Activated CD8-positive, alpha-beta T cell treated with anti-CD3 and anti-CD28 coated beads, Interleukin-2, amount 10 ng/mL, durations not matched to agents 7 days and 5 days (primary cell): ENCODE measurements at regions not wholly inside any gene's neighbourhood (a gene's known extent, or its start where the extent isn't known, plus 50 kb on each side); places are given as distances from the start of the nearest gene placed in this dataset.

Experiments
- ATAC-seq: fragments of 150-1000 bp; cut with Tn5 transposase; one replicate; pipeline ENCODE4 v1.10.0; 2021; ENCODE audit warnings: moderate library complexity
- CTCF ChIA-PET: fragments of 350-600 bp; sonication (Branson Sonifier 250); formaldehyde crosslinking; loops from one replicate; lab custom pipeline; 2021; ENCODE audit warnings: antibody characterized with exemption; lab: Charles Lee
- POLR2A ChIA-PET: fragments of 350-600 bp; sonication (Branson Sonifier 250); formaldehyde crosslinking; loops from one replicate; lab custom pipeline; 2021; ENCODE audit warnings: antibody characterized with exemption; lab: Charles Lee
- DNase-seq: peaks from one replicate; pipeline ENCODE4 v3.0.0-alpha.2; 2020
- H3K27ac Mint-ChIP-seq: one replicate; pipeline ENCODE4 v1.8.0; 2021; ENCODE audit warnings: mild to moderate bottlenecking, mixed read lengths
- H3K27me3 Mint-ChIP-seq: one replicate; pipeline ENCODE4 v1.8.0; 2021; ENCODE audit warnings: low read depth, mixed read lengths
- H3K36me3 Mint-ChIP-seq: one replicate; pipeline ENCODE4 v1.8.0; 2021; ENCODE audit warnings: low read depth, mixed read lengths
- H3K4me1 Mint-ChIP-seq: one replicate; pipeline ENCODE4 v1.8.0; 2021; ENCODE audit warnings: low read depth, mixed read lengths
- H3K4me3 Mint-ChIP-seq: one replicate; pipeline ENCODE4 v1.8.0; 2021; ENCODE audit warnings: mild to moderate bottlenecking, mixed read lengths
- H3K9me3 Mint-ChIP-seq: one replicate; pipeline ENCODE4 v1.8.0; 2022; ENCODE audit warnings: mixed read lengths; ENCODE audit not compliant: insufficient read depth

DNA sequence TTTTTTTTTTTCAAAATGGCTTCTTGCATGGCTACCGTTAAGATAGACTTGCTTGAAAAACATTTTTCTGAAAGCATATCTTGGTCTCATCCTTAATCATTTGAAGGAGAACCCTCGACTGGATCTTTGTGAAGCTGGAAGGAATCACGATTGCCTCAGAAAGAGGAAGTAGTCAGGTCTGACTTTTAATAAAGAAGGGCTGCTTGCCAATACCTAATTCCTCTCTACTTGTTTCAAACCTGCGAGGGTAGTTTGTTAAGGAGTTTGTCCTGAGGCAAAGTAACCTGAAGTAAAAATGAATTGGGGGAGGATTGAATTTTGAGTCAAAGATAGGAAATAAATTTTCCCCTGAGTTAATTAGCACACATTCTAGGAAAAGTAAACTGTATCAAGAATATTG, 288.1 kb upstream of the MAP3K7 start:
- Mint-ChIP-seq H3K27ac (no peak overlapping the region), H3K27me3 (peaks cover 9% of the 10 kb centered on the region), H3K9me3 (no peaks in the 10 kb centered on the region), H3K36me3 (no peaks in the 10 kb centered on the region), H3K4me1 (no peaks in the 10 kb centered on the region), H3K4me3 (no peak overlapping the region)
- ChIA-PET POLR2A (no interaction called here), CTCF (no interaction called here)
- DNase-seq: no peak
- no peak for ATAC-seq

DNA sequence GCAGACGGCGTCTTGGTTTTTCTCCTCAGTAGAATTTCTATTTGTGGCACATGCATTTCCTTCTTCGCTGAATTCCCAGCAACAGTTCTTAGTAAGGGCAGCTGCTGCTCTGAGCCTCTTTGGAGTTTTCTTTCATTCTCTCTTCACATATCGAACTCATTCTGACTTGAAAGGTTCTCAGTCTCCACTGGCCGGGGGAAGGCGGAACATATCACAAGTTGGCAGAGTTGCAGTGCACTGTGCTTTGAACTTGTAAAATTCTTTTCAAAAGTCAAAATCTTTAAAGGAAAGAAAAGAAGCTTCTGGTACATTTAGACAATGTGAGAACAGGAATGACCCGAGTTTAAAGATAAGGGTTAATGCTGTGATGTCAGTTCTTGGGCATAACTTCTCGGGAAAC, 286.1 kb upstream of the MAP3K7 start:
- H3K36me3 Mint-ChIP-seq: no peaks in the 10 kb centered on the region
- ATAC-seq: no peak
- no peak overlapping the region for H3K4me3 Mint-ChIP-seq
- ChIA-PET POLR2A (no interaction called here), CTCF (no interaction called here)
- no peaks in the 10 kb centered on the region for H3K9me3 Mint-ChIP-seq
- no peak overlapping the region for H3K27ac Mint-ChIP-seq
- DNase-seq: no peak
- no peaks in the 10 kb centered on the region for H3K4me1 Mint-ChIP-seq
- H3K27me3 Mint-ChIP-seq: peaks cover 9% of the 10 kb centered on the region

DNA sequence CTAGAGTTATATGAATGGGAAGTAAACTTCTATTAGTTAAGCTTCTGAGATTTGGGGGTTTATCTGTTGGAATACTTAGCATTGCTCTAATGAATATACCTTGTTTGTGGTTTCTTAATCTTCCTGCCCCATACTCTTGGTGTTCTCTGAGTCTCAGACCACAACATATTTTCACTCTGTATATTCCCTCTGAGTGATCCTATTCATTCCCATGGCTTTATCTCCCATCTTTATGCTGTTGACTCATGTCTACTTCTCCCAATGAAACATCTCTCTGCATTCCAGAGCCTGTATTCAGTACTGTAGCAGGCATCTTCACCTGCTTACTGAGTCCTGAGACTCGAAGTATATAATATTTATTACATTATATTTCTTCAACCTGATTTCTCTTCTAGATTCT, 283.7 kb upstream of the MAP3K7 start:
- Mint-ChIP-seq H3K27me3 (peaks cover 9% of the 10 kb centered on the region), H3K27ac (no peak overlapping the region), H3K36me3 (no peaks in the 10 kb centered on the region), H3K4me1 (no peaks in the 10 kb centered on the region), H3K4me3 (no peak overlapping the region), H3K9me3 (no peaks in the 10 kb centered on the region)
- POLR2A ChIA-PET: no interaction called here
- no peak for DNase-seq
- CTCF ChIA-PET: no interaction called here
- no peak for ATAC-seq

DNA sequence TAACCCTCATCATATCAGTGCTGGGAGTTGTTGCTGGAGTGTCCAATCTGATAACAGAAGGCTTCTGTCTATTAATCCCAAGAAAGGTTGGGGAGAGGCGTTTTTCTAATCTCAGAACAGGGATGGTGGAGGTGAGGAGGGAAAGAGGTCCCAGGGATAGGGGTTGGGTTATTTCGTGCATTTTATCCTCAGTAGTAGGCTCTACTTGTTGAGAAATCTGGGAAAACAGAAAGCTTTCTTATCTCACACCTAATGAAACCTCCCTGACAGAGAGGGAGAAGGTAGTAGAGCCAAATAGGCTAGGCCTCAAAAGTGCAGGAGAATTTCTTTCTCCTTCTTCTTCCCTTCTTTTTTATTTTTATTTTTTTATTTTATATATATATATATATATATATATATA, 281.8 kb upstream of the MAP3K7 start:
- no peaks in the 10 kb centered on the region for H3K9me3 Mint-ChIP-seq
- POLR2A ChIA-PET: no interaction called here
- peaks cover 9% of the 10 kb centered on the region for H3K27me3 Mint-ChIP-seq
- no peak overlapping the region for H3K27ac Mint-ChIP-seq
- DNase-seq (no peak), ATAC-seq (no peak)
- no peak overlapping the region for H3K4me3 Mint-ChIP-seq
- no peaks in the 10 kb centered on the region for H3K36me3 Mint-ChIP-seq
- CTCF ChIA-PET: no interaction called here
- no peaks in the 10 kb centered on the region for H3K4me1 Mint-ChIP-seq

DNA sequence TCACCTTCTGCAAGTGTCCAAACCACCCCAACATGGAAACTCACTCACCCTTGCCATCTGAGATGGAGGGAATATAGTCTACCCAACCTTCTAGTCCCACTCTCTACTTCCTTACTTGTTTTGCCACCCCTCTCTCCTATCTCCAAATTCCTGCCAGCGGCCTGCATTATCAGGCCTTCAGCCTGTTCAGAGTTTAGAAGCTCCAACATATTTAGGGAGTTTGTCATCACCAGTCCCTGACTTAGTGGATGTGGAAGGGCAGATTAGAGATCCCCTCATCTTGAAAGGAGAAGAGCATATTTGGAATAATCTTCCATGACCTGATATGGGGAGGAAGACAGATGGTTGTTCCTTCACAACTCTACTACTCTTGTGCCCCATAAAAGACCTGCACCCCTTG, 281.4 kb upstream of the MAP3K7 start:
- no peaks in the 10 kb centered on the region for H3K9me3 Mint-ChIP-seq
- POLR2A ChIA-PET: no interaction called here
- H3K36me3 Mint-ChIP-seq: no peaks in the 10 kb centered on the region
- H3K4me1 Mint-ChIP-seq: no peaks in the 10 kb centered on the region
- CTCF ChIA-PET: no interaction called here
- no peak overlapping the region for H3K27ac Mint-ChIP-seq
- peaks cover 6% of the 10 kb centered on the region for H3K27me3 Mint-ChIP-seq
- H3K4me3 Mint-ChIP-seq: no peak overlapping the region
- no peak for DNase-seq
- ATAC-seq: no peak

DNA sequence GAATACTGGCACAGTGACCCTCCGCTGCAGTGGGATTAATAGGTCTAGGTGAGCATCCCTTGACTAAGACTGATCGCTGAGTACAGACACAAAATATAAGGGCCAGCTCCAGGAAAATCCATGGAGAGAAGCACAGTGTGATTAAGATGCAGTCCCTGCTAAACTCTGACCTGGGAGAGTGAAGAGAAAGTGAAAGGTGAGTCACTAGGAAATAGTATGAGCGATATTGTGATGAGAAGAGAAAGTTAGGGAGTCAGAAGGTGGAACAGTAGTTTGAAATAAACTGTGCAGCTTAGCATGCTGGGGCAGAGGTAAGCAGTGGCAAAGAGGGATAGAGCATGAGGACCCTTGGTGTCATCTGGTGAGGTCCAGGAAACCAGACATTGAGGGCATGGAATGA, 278.6 kb upstream of the MAP3K7 start:
- POLR2A ChIA-PET: no interaction called here
- Mint-ChIP-seq H3K4me3 (no peak overlapping the region), H3K27me3 (peaks cover 2% of the 10 kb centered on the region), H3K27ac (no peak overlapping the region), H3K9me3 (no peaks in the 10 kb centered on the region), H3K4me1 (peaks cover 4% of the 10 kb centered on the region), H3K36me3 (no peaks in the 10 kb centered on the region)
- CTCF ChIA-PET: interaction anchor here (0.8 kb wide), 1 partner anchor 9 kb away, joined by 4 read pairs; no protein-coding TSS in a partner anchor
- no peak for DNase-seq
- no peak for ATAC-seq

DNA sequence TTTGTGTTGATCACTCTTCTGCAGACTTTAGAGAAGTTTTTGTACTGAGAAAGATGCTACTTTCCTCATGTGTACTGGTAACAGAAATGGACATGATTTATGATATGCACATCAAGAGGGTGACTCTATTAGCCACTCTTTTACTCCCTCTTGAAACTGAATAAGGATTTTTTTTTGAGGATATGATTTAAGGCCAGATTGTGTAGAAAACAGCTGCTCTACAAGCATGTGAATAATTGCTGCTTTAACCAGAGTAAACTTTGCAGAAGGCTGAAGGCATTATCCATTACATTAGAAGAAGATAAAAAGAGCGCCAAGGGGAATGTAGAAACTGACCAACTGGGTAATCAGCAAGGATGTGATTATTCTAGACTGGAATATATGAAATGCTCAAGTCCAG, 276.2 kb upstream of the MAP3K7 start:
- Mint-ChIP-seq H3K27ac (no peak overlapping the region), H3K9me3 (no peaks in the 10 kb centered on the region)
- POLR2A ChIA-PET: no interaction called here

DNA sequence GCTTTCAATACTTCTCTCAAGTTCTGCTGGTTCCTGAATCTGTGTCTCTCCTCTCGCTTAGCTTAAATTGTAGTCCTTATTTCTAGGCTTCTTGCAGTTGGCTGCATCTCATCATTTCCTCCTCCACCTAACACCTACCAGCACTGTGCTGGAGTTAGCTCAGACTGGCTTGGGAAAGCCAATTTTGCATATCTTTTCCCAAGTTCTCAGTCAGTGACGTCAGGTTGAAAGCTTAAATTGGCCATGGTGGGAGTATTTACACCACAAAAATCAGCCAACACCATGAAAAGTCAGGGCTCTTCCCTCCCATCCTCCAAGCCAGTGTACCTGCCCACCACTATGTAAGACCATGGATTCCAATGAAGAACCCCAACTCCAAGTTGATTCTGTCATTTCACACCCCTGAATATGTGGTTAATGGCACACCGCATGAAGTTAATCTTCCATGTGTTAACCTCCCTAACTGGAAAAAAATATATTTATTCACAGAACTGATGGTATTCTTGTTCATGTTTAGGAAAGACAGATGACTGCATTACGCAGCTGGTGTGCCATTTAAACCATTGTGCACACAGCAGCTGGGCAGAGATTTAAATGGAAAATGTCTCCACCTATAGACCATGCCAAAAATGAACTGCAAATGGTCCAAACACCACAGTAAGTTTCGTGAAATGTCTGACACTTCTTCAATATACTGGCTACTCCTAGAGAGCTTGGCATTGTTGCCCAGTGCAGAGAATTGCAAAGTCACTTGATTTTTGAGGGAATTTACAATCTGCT, 274.1 kb upstream of the MAP3K7 start:
- no peaks in the 10 kb centered on the region for H3K9me3 Mint-ChIP-seq
- peaks cover 4% of the 10 kb centered on the region for H3K4me1 Mint-ChIP-seq
- DNase-seq (no peak), ATAC-seq (no peak)
- H3K36me3 Mint-ChIP-seq: no peaks in the 10 kb centered on the region
- no peak overlapping the region for H3K27ac Mint-ChIP-seq
- POLR2A ChIA-PET: interaction anchor here (0.6 kb wide), 1 partner anchor 14 kb away, joined by 5 read pairs; no protein-coding TSS in a partner anchor
- H3K27me3 Mint-ChIP-seq: peaks cover 2% of the 10 kb centered on the region
- H3K4me3 Mint-ChIP-seq: no peak overlapping the region
- CTCF ChIA-PET: interaction anchor here (0.8 kb wide), 1 partner anchor 248 kb away, joined by 3 read pairs; no protein-coding TSS in a partner anchor

More for the DNA sequence above, 276.2 kb upstream of the MAP3K7 start:
- H3K4me3 Mint-ChIP-seq: no peak overlapping the region
- H3K27me3 Mint-ChIP-seq: peaks cover 2% of the 10 kb centered on the region
- H3K36me3 Mint-ChIP-seq: no peaks in the 10 kb centered on the region
- CTCF ChIA-PET: no interaction called here
- ATAC-seq: no peak
- H3K4me1 Mint-ChIP-seq: peaks cover 4% of the 10 kb centered on the region
- no peak for DNase-seq

DNA sequence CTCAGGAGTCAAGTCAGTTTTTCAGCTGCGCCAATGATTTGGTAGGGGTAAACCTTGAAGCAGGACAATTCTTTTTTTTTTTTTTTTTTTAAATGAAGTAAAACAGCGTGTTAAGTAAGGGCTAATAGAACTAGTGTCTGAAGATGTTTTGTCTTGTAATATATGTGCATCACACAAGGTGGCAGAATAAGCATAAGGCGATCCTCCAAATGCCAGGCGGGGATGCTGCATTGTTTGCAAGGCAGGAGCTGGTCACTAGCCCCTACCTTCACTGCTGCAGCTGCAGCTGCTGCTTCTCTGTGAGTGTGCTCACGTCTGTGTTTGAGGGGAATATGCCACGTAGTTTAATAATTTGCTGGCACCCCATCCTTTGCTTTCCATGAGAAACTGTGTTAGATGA, 272.7 kb upstream of the MAP3K7 start:
- no peak for DNase-seq
- H3K27me3 Mint-ChIP-seq: peaks cover 2% of the 10 kb centered on the region
- H3K9me3 Mint-ChIP-seq: no peaks in the 10 kb centered on the region
- H3K36me3 Mint-ChIP-seq: no peaks in the 10 kb centered on the region
- ChIA-PET POLR2A (no interaction called here), CTCF (no interaction called here)
- H3K4me1 Mint-ChIP-seq: peaks cover 4% of the 10 kb centered on the region
- no peak for ATAC-seq
- no peak overlapping the region for H3K27ac Mint-ChIP-seq
- no peak overlapping the region for H3K4me3 Mint-ChIP-seq

DNA sequence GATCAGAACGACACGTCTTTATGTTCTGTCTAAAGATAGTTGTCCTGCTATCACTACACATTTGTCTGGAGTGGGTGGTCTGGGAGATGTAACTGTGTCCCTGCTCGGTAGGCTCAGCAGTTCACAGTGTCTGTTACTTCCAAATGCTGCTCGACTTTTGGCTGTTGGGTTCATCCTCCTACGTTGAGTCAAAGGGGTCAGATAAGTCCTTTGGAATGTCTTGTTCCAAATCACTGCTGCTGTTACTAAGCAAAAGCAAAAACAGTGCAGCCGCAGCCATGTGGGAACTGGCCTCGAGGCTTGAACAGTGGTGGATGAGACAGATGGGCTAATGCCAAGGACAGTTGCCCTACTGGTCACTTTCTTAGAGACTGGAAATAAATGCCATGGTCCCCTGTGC, 272.2 kb upstream of the MAP3K7 start:
- Mint-ChIP-seq H3K9me3 (no peaks in the 10 kb centered on the region), H3K27ac (no peak overlapping the region), H3K27me3 (peaks cover 2% of the 10 kb centered on the region), H3K4me3 (no peak overlapping the region), H3K36me3 (no peaks in the 10 kb centered on the region), H3K4me1 (peaks cover 4% of the 10 kb centered on the region)
- no peak for ATAC-seq
- ChIA-PET POLR2A (no interaction called here), CTCF (no interaction called here)
- no peak for DNase-seq

DNA sequence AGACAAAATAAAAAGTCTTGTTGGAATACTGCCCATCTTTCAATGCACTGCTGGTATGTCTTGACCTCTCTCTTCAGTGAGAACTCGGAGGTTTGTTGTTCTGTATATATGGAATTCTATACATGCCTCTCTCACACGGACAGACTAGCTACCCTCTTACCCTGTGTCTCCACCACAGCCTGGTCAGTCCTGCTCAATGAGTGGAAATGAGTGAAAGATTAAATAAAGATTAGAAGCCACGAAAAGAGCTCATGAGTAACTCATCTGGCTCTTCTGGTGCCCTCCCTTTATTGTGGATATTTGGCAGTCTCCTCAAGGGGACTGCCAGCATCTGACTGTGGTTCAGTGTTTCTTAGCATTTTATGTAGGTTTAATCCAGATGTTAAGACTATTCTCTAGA, 262.8 kb upstream of the MAP3K7 start:
- ChIA-PET CTCF (no interaction called here), POLR2A (no interaction called here)
- Mint-ChIP-seq H3K27ac (no peak overlapping the region), H3K27me3 (no peaks in the 10 kb centered on the region), H3K9me3 (no peaks in the 10 kb centered on the region), H3K36me3 (no peaks in the 10 kb centered on the region), H3K4me3 (no peak overlapping the region), H3K4me1 (no peaks in the 10 kb centered on the region)
- no peak for DNase-seq
- no peak for ATAC-seq

DNA sequence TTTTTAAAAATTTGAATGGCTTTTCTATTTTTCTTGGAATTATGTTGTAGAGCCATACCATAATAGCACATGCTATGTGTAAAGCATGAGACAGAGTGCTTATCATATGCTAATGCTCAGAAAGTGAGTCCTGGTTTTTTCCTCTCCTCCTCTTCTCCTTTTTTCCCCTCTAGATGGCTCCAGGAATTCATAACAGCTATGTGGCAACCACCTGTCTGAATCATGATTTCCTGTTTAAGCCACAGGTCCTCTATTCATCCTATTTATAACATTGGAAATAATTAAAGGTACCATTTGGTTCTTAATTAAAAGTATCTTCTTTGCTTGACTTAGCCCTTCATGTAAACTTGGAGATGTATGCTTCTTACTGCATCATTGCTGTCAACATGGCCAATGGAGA, 260.0 kb upstream of the MAP3K7 start:
- POLR2A ChIA-PET: interaction anchor here (0.6 kb wide), 1 partner anchor 14 kb away, joined by 5 read pairs; no protein-coding TSS in a partner anchor
- H3K27me3 Mint-ChIP-seq: no peaks in the 10 kb centered on the region
- no peak for ATAC-seq
- no peaks in the 10 kb centered on the region for H3K9me3 Mint-ChIP-seq
- no peak for DNase-seq
- CTCF ChIA-PET: no interaction called here
- no peak overlapping the region for H3K4me3 Mint-ChIP-seq
- H3K4me1 Mint-ChIP-seq: no peaks in the 10 kb centered on the region
- no peak overlapping the region for H3K27ac Mint-ChIP-seq
- no peaks in the 10 kb centered on the region for H3K36me3 Mint-ChIP-seq
